Fibroblast of lung (primary cell): ENCODE measurements at regions not wholly inside any gene's neighbourhood (a gene's known extent, or its start where the extent isn't known, plus 50 kb on each side); places are given as distances from the start of the nearest gene placed in this dataset.

Experiments
- CTCF ChIP-seq, 2 donors: IDR thresholded peaks in 1 of 2; conservative IDR thresholded peaks in 1 of 2; 1 replicate in 1 of 2; 2 replicates in 1 of 2; pipeline ENCODE4 v1.5.1; 2011 to 2012; ENCODE audit warnings: low read length in 2 of 2, control low read depth in 1 of 2, inconsistent platforms in 1 of 2, low read depth in 1 of 2, mild to moderate bottlenecking in 1 of 2
- EZH2 ChIP-seq: IDR thresholded peaks from 2 replicates; pipeline ENCODE4 v1.5.1; 2012; ENCODE audit warnings: low read length, control low read depth, mild to moderate bottlenecking; ENCODE audit errors: missing control alignments

- TF ChIP-seq CTCF (conservative IDR thresholded peaks at IDR 0.05 in 1 of 2, IDR thresholded peaks at IDR 0.05 in 1 of 2; ENCODE audit: low read depth in 1 of 2, low read length in 2 of 2) = no peak
- TF ChIP-seq EZH2 = no peak
These were observed 654.2 kb downstream of the UQCRFS1 start for GRCh38 chr19:28558783-28559182.
